ENCODE measurements at regions not wholly inside any gene's neighbourhood (a gene's known extent, or its start where the extent isn't known, plus 50 kb on each side); places are given as distances from the start of the nearest gene placed in this dataset.

DNA sequence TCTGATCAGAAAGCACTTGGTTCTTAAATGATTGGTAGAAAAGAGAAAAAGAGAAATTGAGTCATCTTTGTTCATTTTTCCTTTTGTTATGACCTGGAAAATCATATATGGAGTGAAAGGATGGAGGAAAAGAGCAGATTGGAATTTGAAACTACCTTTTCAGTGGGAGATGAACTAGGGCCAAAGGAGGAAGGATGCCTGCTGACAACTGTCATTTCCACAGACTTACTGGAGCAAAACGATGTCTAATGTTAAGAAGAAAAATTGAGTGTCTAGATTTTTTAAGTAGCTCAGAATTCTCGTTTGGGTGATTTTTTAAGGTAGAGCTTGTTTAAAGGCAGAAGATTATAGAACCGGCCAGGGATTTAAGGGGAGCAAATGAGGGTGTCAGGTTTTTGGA lies 144.6 kb upstream of the KCNIP4 start:
- DNase-seq (ENCODE audit: low read depth): no peak
- no peak overlapping the region for H3K4me3 ChIP-seq (ENCODE audit: control insufficient read depth, low read depth, low read length)
- TF ChIP-seq, protein P1, sequence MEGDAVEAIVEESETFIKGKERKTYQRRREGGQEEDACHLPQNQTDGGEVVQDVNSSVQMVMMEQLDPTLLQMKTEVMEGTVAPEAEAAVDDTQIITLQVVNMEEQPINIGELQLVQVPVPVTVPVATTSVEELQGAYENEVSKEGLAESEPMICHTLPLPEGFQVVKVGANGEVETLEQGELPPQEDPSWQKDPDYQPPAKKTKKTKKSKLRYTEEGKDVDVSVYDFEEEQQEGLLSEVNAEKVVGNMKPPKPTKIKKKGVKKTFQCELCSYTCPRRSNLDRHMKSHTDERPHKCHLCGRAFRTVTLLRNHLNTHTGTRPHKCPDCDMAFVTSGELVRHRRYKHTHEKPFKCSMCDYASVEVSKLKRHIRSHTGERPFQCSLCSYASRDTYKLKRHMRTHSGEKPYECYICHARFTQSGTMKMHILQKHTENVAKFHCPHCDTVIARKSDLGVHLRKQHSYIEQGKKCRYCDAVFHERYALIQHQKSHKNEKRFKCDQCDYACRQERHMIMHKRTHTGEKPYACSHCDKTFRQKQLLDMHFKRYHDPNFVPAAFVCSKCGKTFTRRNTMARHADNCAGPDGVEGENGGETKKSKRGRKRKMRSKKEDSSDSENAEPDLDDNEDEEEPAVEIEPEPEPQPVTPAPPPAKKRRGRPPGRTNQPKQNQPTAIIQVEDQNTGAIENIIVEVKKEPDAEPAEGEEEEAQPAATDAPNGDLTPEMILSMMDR (IDR thresholded peaks at IDR 0.05; ENCODE audit: control insufficient read depth, insufficient read depth, low read depth, low read length, missing control alignments): no peak

DNA sequence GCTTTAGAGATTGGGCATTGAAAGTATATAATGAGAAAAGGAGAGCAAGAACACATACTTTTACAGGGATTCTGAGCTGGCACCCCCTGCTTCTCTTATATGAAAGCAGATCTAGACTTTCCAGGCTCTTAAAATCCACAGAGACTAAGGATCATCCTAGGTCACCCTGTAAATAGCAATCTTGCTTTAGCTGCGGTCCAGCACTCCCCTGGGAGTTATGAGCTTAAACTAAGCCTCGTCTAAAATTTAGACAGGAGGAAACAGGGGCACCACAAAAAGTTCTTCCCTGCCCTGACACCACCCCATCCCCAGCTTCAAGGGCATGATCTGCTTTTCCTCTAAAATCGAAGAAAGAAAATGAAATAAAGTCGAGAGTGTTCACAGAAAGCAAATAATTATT lies 143.3 kb upstream of the KCNIP4 start:
- no peak for DNase-seq (ENCODE audit: low read depth)
- TF ChIP-seq, protein P1 (IDR thresholded peaks at IDR 0.05; ENCODE audit: control insufficient read depth, insufficient read depth, low read depth, low read length, missing control alignments): no peak
- H3K4me3 ChIP-seq (ENCODE audit: control insufficient read depth, low read depth, low read length): no peak overlapping the region

DNA sequence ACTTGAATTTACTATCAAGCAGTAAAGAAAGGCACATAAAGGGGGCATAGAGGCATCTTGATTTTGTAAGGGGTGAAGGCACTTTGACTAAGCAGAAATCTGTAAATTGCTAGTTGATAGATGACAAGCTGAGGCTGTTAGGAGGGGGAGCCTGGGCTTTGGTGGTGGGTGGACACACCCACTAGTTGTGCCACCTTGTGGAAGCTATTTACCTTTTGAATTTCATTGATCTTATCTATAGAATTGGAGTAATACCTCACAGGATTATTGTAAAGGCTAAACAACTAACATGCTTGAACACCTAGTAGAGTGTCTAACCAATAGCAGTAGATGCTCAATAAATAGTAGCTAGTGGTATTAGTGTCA lies 142.8 kb upstream of the KCNIP4 start:
- no peak overlapping the region for H3K4me3 ChIP-seq (ENCODE audit: control insufficient read depth, low read depth, low read length)
- no peak for DNase-seq (ENCODE audit: low read depth)
- TF ChIP-seq, protein P1 (IDR thresholded peaks at IDR 0.05; ENCODE audit: control insufficient read depth, insufficient read depth, low read depth, low read length, missing control alignments): no peak

DNA sequence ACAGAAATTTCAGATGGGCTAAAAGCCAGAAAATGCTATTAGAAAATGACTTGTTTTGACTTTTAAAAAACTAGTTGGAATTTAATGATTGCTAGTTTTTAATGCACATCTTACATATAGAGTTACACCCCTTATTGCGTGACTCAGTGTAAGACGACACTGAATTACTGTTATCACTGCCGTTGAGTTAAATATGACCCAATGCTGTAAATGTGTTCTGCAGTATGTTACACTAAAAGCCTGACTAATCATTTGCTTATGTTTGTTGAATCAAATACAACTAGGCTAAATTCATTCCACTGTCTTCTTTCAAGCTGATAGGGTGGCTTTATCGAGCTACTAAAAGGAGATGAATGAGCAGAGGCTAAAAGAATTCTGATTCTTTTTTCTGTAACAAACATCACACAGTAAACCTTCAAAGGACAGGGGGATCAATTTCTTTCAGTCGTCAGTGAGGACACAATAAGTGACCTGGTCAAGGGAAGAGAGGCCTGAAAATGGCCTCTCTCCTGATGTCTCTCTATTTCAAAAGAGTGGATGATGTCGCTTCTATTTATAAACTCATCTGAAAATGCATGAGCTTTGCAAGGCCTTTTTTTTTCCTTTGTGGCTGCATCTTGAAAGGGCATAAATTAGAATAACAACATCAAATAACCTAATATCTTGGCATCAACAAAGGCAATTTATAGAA lies 142.2 kb upstream of the KCNIP4 start:
- TF ChIP-seq, protein P1 (IDR thresholded peaks at IDR 0.05; ENCODE audit: control insufficient read depth, insufficient read depth, low read depth, low read length, missing control alignments): no peak
- DNase-seq (ENCODE audit: low read depth): no peak
- no peak overlapping the region for H3K4me3 ChIP-seq (ENCODE audit: control insufficient read depth, low read depth, low read length)

DNA sequence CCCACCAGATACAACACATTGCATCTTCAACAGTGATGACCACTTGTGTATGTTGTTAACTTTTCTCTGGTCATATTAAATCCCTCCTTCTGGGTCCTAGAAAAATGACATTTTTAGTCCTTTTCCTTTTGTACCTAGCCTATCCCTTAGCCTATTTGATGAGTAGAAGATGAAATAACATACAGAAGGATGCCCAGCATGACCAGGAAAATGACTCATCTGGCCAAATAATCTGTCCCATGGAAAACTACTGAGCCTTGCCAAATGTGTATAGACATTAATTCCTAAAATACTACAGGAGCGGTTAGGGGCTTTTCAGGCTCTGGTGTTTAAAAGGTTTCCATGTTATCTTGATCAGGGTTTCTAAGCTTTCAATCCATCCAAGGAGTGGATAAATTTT lies 129.0 kb upstream of the KCNIP4 start:
- no peak for DNase-seq (ENCODE audit: low read depth)
- no peak overlapping the region for H3K4me3 ChIP-seq (ENCODE audit: control insufficient read depth, low read depth, low read length)
- TF ChIP-seq, protein P1 (IDR thresholded peaks at IDR 0.05; ENCODE audit: control insufficient read depth, insufficient read depth, low read depth, low read length, missing control alignments): no peak

DNA sequence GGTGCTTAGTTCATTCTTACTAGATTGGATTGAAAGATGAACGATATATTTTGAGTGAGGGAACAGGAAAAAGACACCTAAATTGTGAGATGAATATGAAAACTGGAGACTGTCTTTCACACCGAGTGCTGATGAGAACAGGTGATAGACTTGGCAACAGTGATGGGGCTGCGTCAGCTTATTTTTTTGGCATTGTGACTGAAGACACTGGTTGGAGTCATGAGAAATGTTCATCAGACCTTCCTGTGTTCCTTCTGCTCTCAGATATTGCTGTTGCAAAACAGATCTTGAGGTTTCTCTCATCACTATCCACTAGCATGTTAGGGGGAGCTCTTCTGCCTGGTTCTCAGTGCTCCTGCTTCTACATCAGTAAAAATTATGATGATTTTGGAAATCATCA lies 124.2 kb upstream of the KCNIP4 start:
- TF ChIP-seq, protein P1 (IDR thresholded peaks at IDR 0.05; ENCODE audit: control insufficient read depth, insufficient read depth, low read depth, low read length, missing control alignments): no peak
- DNase-seq (ENCODE audit: low read depth): no peak
- no peak overlapping the region for H3K4me3 ChIP-seq (ENCODE audit: control insufficient read depth, low read depth, low read length)
